AG10803 (cell line): ENCODE measurements at regions not wholly inside any gene's neighbourhood (a gene's known extent, or its start where the extent isn't known, plus 50 kb on each side); places are given as distances from the start of the nearest gene placed in this dataset.

Source experiments
- DNase-seq: peaks from one replicate; pipeline ENCODE4 v3.0.0; 2010; ENCODE audit warnings: low read depth
- H3K4me3 ChIP-seq: 2 replicates; pipeline ENCODE4 v1.5.1; 2011; ENCODE audit warnings: mild to moderate bottlenecking, low read length, control low read depth
- CTCF ChIP-seq: conservative IDR thresholded peaks from 2 replicates; pipeline ENCODE4 v1.5.1; 2011; ENCODE audit warnings: mild to moderate bottlenecking, low read length, control low read depth, inconsistent platforms

GRCh38 chr2:41737888-41738287 lies 309.9 kb upstream of the PKDCC start:
- no peak for DNase-seq
- H3K4me3 ChIP-seq = no peak overlapping the region
- TF ChIP-seq CTCF = no peak

GRCh38 chr2:41741951-41742595 lies 305.7 kb upstream of the PKDCC start:
- no peak overlapping the region for H3K4me3 ChIP-seq
- TF ChIP-seq CTCF = no peak
- DNase-seq = no peak

- TF ChIP-seq CTCF = no peak
- no peak for DNase-seq
- H3K4me3 ChIP-seq = no peak overlapping the region
Observed at GRCh38 chr2:41743324-41743723, 304.5 kb upstream of the PKDCC start.

GRCh38 chr2:41750829-41751228 lies 297.0 kb upstream of the PKDCC start:
- TF ChIP-seq CTCF = no peak
- DNase-seq = no peak

GRCh38 chr2:41759880-41760279 lies 287.9 kb upstream of the PKDCC start:
- DNase-seq = no peak
- TF ChIP-seq CTCF = no peak
- H3K4me3 ChIP-seq = no peak overlapping the region

More at GRCh38 chr2:41750829-41751228, 297.0 kb upstream of the PKDCC start:
- no peak overlapping the region for H3K4me3 ChIP-seq

- TF ChIP-seq CTCF = no peak
- no peak for DNase-seq
- H3K4me3 ChIP-seq = no peak overlapping the region
Observed at GRCh38 chr2:41763141-41763540, 284.7 kb upstream of the PKDCC start.

- DNase-seq = no peak
- H3K4me3 ChIP-seq = no peak overlapping the region
- no peak for TF ChIP-seq CTCF
Observed at GRCh38 chr2:41764131-41764530, 283.7 kb upstream of the PKDCC start.
